DMS 273 (cell line): ENCODE measurements at regions not wholly inside any gene's neighbourhood (a gene's known extent, or its start where the extent isn't known, plus 50 kb on each side); places are given as distances from the start of the nearest gene placed in this dataset.
A peak's percentile ranks its signal among the peaks of the same experiment; 100 is the strongest.

Experiments used
- DNase-seq: peaks from one replicate; lab custom pipeline; 2025; ENCODE audit not compliant: unreplicated experiment; lab: John Stamatoyannopoulos, UW

GRCh38 chr20:41952166-41952565, 334.0 kb upstream of the CHD6 start:
- DNase-seq = no peak

- no peak for DNase-seq
These were observed 333.4 kb upstream of the CHD6 start for GRCh38 chr20:41951615-41952014.

GRCh38 chr20:41939659-41940058, 321.5 kb upstream of the CHD6 start:
- no peak for DNase-seq

GRCh38 chr20:41938353-41938752, 320.2 kb upstream of the CHD6 start:
- no peak for DNase-seq

- no peak for DNase-seq
These were observed 317.1 kb upstream of the CHD6 start for GRCh38 chr20:41935259-41935791.

- no peak for DNase-seq
These were observed 314.3 kb upstream of the CHD6 start for GRCh38 chr20:41932431-41932830.

- DNase-seq = no peak
These were observed 309.5 kb upstream of the CHD6 start for GRCh38 chr20:41927655-41928054.

- DNase-seq = no peak
These were observed 309.0 kb upstream of the CHD6 start for GRCh38 chr20:41927189-41927588.

GRCh38 chr20:41925476-41925875, 307.3 kb upstream of the CHD6 start:
- no peak for DNase-seq

GRCh38 chr20:41923624-41924023, 305.4 kb upstream of the CHD6 start:
- DNase-seq = no peak

GRCh38 chr20:41913146-41913545, 295.0 kb upstream of the CHD6 start:
- no peak for DNase-seq

GRCh38 chr20:41910558-41910957, 292.4 kb upstream of the CHD6 start:
- DNase-seq = no peak

- DNase-seq = peak; percentile 71
These were observed 287.0 kb upstream of the CHD6 start for GRCh38 chr20:41905199-41905598.

- DNase-seq = no peak
These were observed 285.4 kb upstream of the CHD6 start for GRCh38 chr20:41903586-41903985.

GRCh38 chr20:41902346-41902745, 284.2 kb upstream of the CHD6 start:
- no peak for DNase-seq

- DNase-seq = no peak
These were observed 282.1 kb upstream of the CHD6 start for GRCh38 chr20:41900201-41900691.

- DNase-seq = no peak
These were observed 279.5 kb upstream of the CHD6 start for GRCh38 chr20:41897708-41898107.

GRCh38 chr20:41895241-41896032, 277.3 kb upstream of the CHD6 start:
- no peak for DNase-seq

- DNase-seq = no peak
These were observed 276.2 kb upstream of the CHD6 start for GRCh38 chr20:41894255-41894963.

- DNase-seq = no peak
These were observed 273.9 kb upstream of the CHD6 start for GRCh38 chr20:41892031-41892430.

GRCh38 chr20:41889844-41890224, 271.7 kb upstream of the CHD6 start:
- no peak for DNase-seq
